H1 (cell line): ENCODE measurements at regions not wholly inside any gene's neighbourhood (a gene's known extent, or its start where the extent isn't known, plus 50 kb on each side); places are given as distances from the start of the nearest gene placed in this dataset.

ENCODE experiments used
- CTCF ChIA-PET: fragments of 300-600 bp; sonication (Branson Sonifier 250); formaldehyde crosslinking; loops from one replicate; lab custom pipeline; 2021; ENCODE audit not compliant: partially characterized antibody; lab: Charles Lee
- POLR2A ChIA-PET: fragments of 300-600 bp; sonication (Branson Sonifier 250); formaldehyde crosslinking; loops from one replicate; lab custom pipeline; 2021; ENCODE audit warnings: inconsistent platforms; ENCODE audit not compliant: partially characterized antibody; lab: Charles Lee
- DNase-seq, 2 experiments: peaks; one replicate each; pipeline versions ENCODE4 v3.0.0 to v3.0.0-alpha.2; 2010 to 2022; ENCODE audit warnings: low spot score in 2 of 2, low read depth in 1 of 2, mixed read lengths in 1 of 2
- FAIRE-seq: peaks from 2 replicates; lab custom pipeline; 2011; peaks lifted over from hg19 to GRCh38; lab: Jason Lieb, UNC
- H2AFZ ChIP-seq: 2 replicates; pipeline ENCODE4 v1.8.1; 2012; ENCODE audit warnings: low read length, inconsistent platforms
- H2AK5ac ChIP-seq: 2 replicates; pipeline ENCODE4 v1.6.1; 2013; ENCODE audit warnings: low read depth, low read length
- H2BK120ac ChIP-seq: replicated peaks from 2 replicates; pipeline ENCODE3; 2013; ENCODE audit warnings: low read depth, low read length, inconsistent platforms
- H2BK12ac ChIP-seq: 2 replicates; pipeline ENCODE4 v1.6.1; 2013; ENCODE audit warnings: low read depth, low read length
- H2BK15ac ChIP-seq: 2 replicates; pipeline ENCODE4 v1.6.1; 2013; ENCODE audit warnings: low read length
- H2BK20ac ChIP-seq: 2 replicates; pipeline ENCODE4 v1.6.1; 2013; ENCODE audit warnings: low read length
- H2BK5ac ChIP-seq: 2 replicates; pipeline ENCODE4 v1.6.1; 2013; ENCODE audit warnings: low read depth, low read length
- H3K14ac ChIP-seq: 2 replicates; pipeline ENCODE4 v1.6.1; 2013; ENCODE audit warnings: inconsistent platforms; ENCODE audit not compliant: insufficient read length
- H3K18ac ChIP-seq: 2 replicates; pipeline ENCODE4 v1.6.1; 2013; ENCODE audit warnings: low read length; ENCODE audit errors: extremely low read depth
- H3K23ac ChIP-seq: 2 replicates; pipeline ENCODE4 v1.6.1; 2013; ENCODE audit warnings: inconsistent platforms; ENCODE audit not compliant: insufficient read length
- H3K23me2 ChIP-seq: 2 replicates; pipeline ENCODE4 v1.6.1; 2013; ENCODE audit warnings: low read depth, low read length
- H3K27ac ChIP-seq: 2 replicates; pipeline ENCODE4 v1.6.1; 2011; ENCODE audit warnings: low read depth, low read length, inconsistent platforms
- H3K27me3 ChIP-seq, 4 experiments: replicated peaks in 1 of 4; 1 replicate in 1 of 4; 2 replicates in 3 of 4; pipeline versions ENCODE4 v1.6.1 to v1.8.1; 2011 to 2013; ENCODE audit warnings: low read length in 3 of 4, mild to moderate bottlenecking in 3 of 4, inconsistent platforms in 2 of 4, mixed read lengths in 2 of 4, moderate library complexity in 1 of 4; ENCODE audit not compliant: control insufficient read depth in 3 of 4, insufficient read depth in 3 of 4; ENCODE audit errors: extremely low read depth in 1 of 4
- H3K36me3 ChIP-seq, 4 experiments: 2 replicates each; pipeline versions ENCODE4 v1.6.1 to v1.8.1; 2011 to 2013; ENCODE audit warnings: mild to moderate bottlenecking in 4 of 4, low read length in 3 of 4, moderate library complexity in 2 of 4, control low read depth in 1 of 4, inconsistent platforms in 1 of 4; ENCODE audit not compliant: insufficient read depth in 4 of 4, control insufficient read depth in 2 of 4
- H3K4ac ChIP-seq: replicated peaks from 2 replicates; pipeline ENCODE3; 2013; ENCODE audit warnings: low read length, low read depth, mixed read lengths, inconsistent platforms; ENCODE audit not compliant: insufficient read length
- H3K4me1 ChIP-seq, 4 experiments: replicated peaks in 1 of 4; 1 replicate in 1 of 4; 2 replicates in 3 of 4; pipeline versions ENCODE4 v1.6.1 to v1.8.1; 2011 to 2013; ENCODE audit warnings: low read length in 3 of 4, inconsistent platforms in 2 of 4, mixed read lengths in 1 of 4; ENCODE audit not compliant: insufficient read depth in 4 of 4, control insufficient read depth in 3 of 4
- H3K4me2 ChIP-seq, 2 experiments: 2 replicates each; pipeline versions ENCODE4 v1.6.1 to v1.8.1; 2011 to 2013; ENCODE audit warnings: low read depth in 2 of 2, low read length in 2 of 2, control low read depth in 1 of 2, inconsistent platforms in 1 of 2, mild to moderate bottlenecking in 1 of 2; ENCODE audit not compliant: insufficient read depth in 1 of 2
- H3K4me3 ChIP-seq, 4 experiments: fragments of 200-600, 300-600 bp in 1 of 4; sonication (generic), shearing (Covaris generic), sonication (Bioruptor Twin) in 1 of 4; 2 replicates each; pipeline versions ENCODE4 v1.5.1 to v1.8.1; 2011 to 2016; ENCODE audit warnings: low read length in 4 of 4, low read depth in 3 of 4, control low read depth in 2 of 4, inconsistent platforms in 2 of 4, mild to moderate bottlenecking in 2 of 4, mixed read lengths in 1 of 4, moderate library complexity in 1 of 4; ENCODE audit not compliant: insufficient read depth in 2 of 4; ENCODE audit errors: extremely low read depth in 1 of 4
- H3K56ac ChIP-seq: replicated peaks from 2 replicates; pipeline ENCODE3; 2013; ENCODE audit warnings: low read depth, mild to moderate bottlenecking, mixed read lengths, low read length, inconsistent platforms; ENCODE audit not compliant: insufficient read length
- H3K79me1 ChIP-seq: 2 replicates; pipeline ENCODE4 v1.6.1; 2013; ENCODE audit warnings: low read depth, low read length, control low read depth
- H3K79me2 ChIP-seq, 2 experiments: 2 replicates each; pipeline versions ENCODE4 v1.6.1 to v1.8.1; 2012 to 2013; ENCODE audit warnings: low read length in 2 of 2, mild to moderate bottlenecking in 2 of 2, inconsistent platforms in 1 of 2; ENCODE audit not compliant: insufficient read depth in 2 of 2, control insufficient read depth in 1 of 2
- H3K9ac ChIP-seq, 4 experiments: replicated peaks in 1 of 4; 1 replicate in 1 of 4; 2 replicates in 3 of 4; pipeline versions ENCODE4 v1.6.1 to v1.8.1; 2011 to 2013; ENCODE audit warnings: low read depth in 3 of 4, low read length in 3 of 4, control low read depth in 2 of 4, mild to moderate bottlenecking in 2 of 4, moderate library complexity in 2 of 4, inconsistent platforms in 1 of 4; ENCODE audit errors: extremely low read depth in 1 of 4
- H3K9me3 ChIP-seq, 2 experiments: 2 replicates each; pipeline versions ENCODE4 v1.6.1 to v1.8.1; 2012 to 2013; ENCODE audit warnings: mild to moderate bottlenecking in 2 of 2, moderate library complexity in 2 of 2, control low read depth in 1 of 2, inconsistent platforms in 1 of 2, low read depth in 1 of 2, low read length in 1 of 2, mixed read lengths in 1 of 2; ENCODE audit not compliant: insufficient read depth in 2 of 2
- H4K20me1 ChIP-seq, 2 experiments: replicated peaks in 1 of 2; 2 replicates each; pipeline versions ENCODE3 to v1.8.1; 2011 to 2013; ENCODE audit warnings: inconsistent platforms in 2 of 2, low read length in 2 of 2, mild to moderate bottlenecking in 1 of 2; ENCODE audit not compliant: insufficient read depth in 2 of 2, control insufficient read depth in 1 of 2
- H4K5ac ChIP-seq: 2 replicates; pipeline ENCODE4 v1.6.1; 2013; ENCODE audit warnings: low read length, low read depth, mixed read lengths, inconsistent platforms; ENCODE audit not compliant: insufficient read length
- H4K8ac ChIP-seq: 2 replicates; pipeline ENCODE4 v1.8.0; 2013; ENCODE audit warnings: mild to moderate bottlenecking, moderate library complexity, low read length, inconsistent platforms; ENCODE audit not compliant: insufficient read depth; ENCODE audit errors: extremely low read depth
- H4K91ac ChIP-seq: replicated peaks from 2 replicates; pipeline ENCODE3; 2013; ENCODE audit warnings: low read length, mixed read lengths, inconsistent platforms; ENCODE audit not compliant: insufficient read length
- WGBS, 2 experiments: shearing (Covaris generic) in 1 of 2; methylation state at CpG; one replicate each; pipeline versions ENCODE4 v1.1.6 to v1.1.7; 2013 to 2015; ENCODE audit warnings: low lambda C conversion rate in 2 of 2, mixed read lengths in 2 of 2, inconsistent platforms in 1 of 2, low coverage in 1 of 2, missing lambda C conversion rate in 1 of 2; ENCODE audit not compliant: insufficient replicate concordance in 2 of 2, insufficient coverage in 1 of 2, insufficient read length in 1 of 2; ENCODE audit errors: extremely low coverage in 1 of 2, missing lambda C conversion rate in 1 of 2; 5-methylcytosine and 5-hydroxymethylcytosine counted together
- TF ChIP-seq, protein P1 (sequence below): fragments of 300-600 bp; sonication (generic); IDR thresholded peaks from 2 replicates; pipeline ENCODE4 v1.7.1; 2012; ENCODE audit warnings: low read length, moderate library complexity, mild to moderate bottlenecking, inconsistent platforms; ENCODE audit not compliant: insufficient replicate concordance

DNA sequence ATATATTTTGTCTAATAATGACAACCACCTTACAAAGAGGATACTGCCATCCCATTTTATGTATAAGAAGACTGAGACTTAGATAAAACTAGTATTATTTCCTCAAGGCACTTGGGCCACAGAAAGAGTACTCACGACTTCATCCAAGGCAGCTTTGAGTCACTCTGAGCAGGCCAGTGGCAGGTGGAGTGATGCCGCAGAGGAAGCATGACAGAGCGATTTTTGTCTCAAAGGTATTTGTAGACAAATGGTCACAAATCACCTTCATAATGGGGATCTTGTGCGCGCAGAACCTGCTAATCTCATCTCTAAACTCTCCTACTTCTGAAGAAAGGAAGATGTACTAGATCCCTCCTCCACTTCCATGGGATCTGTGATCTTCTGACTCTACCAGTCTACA is 113.2 kb upstream of the NAMPT start:
- Histone ChIP-seq H3K18ac (no peak overlapping the region), H2BK20ac (no peak overlapping the region), H3K79me1 (no peaks in the 10 kb centered on the region), H2AK5ac (no peak overlapping the region), H3K23ac (no peak overlapping the region), H3K27ac (no peak overlapping the region), H2BK5ac (no peak overlapping the region), H4K8ac (no peak overlapping the region), H3K79me2 (no peaks in the 10 kb centered on the region), H3K14ac (no peak overlapping the region), H4K20me1 (no peaks in the 10 kb centered on the region), H2BK120ac (no peak overlapping the region), H3K9ac (no peak overlapping the region), H3K36me3 (no peaks in the 10 kb centered on the region), H3K23me2 (no peaks in the 10 kb centered on the region), H3K4ac (no peak overlapping the region), H3K4me1 (peaks cover 0 to 6% (median 3%) of the 10 kb centered on the region in 4 experiments; a peak in 3 of 7 replicates), H2BK15ac (no peak overlapping the region), H3K9me3 (no peaks in the 10 kb centered on the region), H3K4me3 (no peak overlapping the region), H3K56ac (no peak overlapping the region), H2BK12ac (no peak overlapping the region), H3K27me3 (no peaks in the 10 kb centered on the region), H2AFZ (no peak overlapping the region), H3K4me2 (no peak overlapping the region), H4K91ac (no peak overlapping the region), H4K5ac (no peak overlapping the region)
- DNase-seq (no peak), FAIRE-seq (no peak)
- 95% methylated on average over 5 of the region's 5 CpGs; no CpG with 5 or more reads in 1 of the 2 experiments for WGBS, 2 experiments
- CTCF ChIA-PET: no interaction called here
- POLR2A ChIA-PET: no interaction called here
- TF ChIP-seq, protein P1, sequence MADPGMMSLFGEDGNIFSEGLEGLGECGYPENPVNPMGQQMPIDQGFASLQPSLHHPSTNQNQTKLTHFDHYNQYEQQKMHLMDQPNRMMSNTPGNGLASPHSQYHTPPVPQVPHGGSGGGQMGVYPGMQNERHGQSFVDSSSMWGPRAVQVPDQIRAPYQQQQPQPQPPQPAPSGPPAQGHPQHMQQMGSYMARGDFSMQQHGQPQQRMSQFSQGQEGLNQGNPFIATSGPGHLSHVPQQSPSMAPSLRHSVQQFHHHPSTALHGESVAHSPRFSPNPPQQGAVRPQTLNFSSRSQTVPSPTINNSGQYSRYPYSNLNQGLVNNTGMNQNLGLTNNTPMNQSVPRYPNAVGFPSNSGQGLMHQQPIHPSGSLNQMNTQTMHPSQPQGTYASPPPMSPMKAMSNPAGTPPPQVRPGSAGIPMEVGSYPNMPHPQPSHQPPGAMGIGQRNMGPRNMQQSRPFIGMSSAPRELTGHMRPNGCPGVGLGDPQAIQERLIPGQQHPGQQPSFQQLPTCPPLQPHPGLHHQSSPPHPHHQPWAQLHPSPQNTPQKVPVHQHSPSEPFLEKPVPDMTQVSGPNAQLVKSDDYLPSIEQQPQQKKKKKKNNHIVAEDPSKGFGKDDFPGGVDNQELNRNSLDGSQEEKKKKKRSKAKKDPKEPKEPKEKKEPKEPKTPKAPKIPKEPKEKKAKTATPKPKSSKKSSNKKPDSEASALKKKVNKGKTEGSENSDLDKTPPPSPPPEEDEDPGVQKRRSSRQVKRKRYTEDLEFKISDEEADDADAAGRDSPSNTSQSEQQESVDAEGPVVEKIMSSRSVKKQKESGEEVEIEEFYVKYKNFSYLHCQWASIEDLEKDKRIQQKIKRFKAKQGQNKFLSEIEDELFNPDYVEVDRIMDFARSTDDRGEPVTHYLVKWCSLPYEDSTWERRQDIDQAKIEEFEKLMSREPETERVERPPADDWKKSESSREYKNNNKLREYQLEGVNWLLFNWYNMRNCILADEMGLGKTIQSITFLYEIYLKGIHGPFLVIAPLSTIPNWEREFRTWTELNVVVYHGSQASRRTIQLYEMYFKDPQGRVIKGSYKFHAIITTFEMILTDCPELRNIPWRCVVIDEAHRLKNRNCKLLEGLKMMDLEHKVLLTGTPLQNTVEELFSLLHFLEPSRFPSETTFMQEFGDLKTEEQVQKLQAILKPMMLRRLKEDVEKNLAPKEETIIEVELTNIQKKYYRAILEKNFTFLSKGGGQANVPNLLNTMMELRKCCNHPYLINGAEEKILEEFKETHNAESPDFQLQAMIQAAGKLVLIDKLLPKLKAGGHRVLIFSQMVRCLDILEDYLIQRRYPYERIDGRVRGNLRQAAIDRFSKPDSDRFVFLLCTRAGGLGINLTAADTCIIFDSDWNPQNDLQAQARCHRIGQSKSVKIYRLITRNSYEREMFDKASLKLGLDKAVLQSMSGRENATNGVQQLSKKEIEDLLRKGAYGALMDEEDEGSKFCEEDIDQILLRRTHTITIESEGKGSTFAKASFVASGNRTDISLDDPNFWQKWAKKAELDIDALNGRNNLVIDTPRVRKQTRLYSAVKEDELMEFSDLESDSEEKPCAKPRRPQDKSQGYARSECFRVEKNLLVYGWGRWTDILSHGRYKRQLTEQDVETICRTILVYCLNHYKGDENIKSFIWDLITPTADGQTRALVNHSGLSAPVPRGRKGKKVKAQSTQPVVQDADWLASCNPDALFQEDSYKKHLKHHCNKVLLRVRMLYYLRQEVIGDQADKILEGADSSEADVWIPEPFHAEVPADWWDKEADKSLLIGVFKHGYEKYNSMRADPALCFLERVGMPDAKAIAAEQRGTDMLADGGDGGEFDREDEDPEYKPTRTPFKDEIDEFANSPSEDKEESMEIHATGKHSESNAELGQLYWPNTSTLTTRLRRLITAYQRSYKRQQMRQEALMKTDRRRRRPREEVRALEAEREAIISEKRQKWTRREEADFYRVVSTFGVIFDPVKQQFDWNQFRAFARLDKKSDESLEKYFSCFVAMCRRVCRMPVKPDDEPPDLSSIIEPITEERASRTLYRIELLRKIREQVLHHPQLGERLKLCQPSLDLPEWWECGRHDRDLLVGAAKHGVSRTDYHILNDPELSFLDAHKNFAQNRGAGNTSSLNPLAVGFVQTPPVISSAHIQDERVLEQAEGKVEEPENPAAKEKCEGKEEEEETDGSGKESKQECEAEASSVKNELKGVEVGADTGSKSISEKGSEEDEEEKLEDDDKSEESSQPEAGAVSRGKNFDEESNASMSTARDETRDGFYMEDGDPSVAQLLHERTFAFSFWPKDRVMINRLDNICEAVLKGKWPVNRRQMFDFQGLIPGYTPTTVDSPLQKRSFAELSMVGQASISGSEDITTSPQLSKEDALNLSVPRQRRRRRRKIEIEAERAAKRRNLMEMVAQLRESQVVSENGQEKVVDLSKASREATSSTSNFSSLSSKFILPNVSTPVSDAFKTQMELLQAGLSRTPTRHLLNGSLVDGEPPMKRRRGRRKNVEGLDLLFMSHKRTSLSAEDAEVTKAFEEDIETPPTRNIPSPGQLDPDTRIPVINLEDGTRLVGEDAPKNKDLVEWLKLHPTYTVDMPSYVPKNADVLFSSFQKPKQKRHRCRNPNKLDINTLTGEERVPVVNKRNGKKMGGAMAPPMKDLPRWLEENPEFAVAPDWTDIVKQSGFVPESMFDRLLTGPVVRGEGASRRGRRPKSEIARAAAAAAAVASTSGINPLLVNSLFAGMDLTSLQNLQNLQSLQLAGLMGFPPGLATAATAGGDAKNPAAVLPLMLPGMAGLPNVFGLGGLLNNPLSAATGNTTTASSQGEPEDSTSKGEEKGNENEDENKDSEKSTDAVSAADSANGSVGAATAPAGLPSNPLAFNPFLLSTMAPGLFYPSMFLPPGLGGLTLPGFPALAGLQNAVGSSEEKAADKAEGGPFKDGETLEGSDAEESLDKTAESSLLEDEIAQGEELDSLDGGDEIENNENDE: no peak
